HCT116 (cell line): ENCODE measurements at regions not wholly inside any gene's neighbourhood (a gene's known extent, or its start where the extent isn't known, plus 50 kb on each side); places are given as distances from the start of the nearest gene placed in this dataset.

Experiments used
- ATAC-seq: fragments of 200-7000 bp; cut with Tn5 transposase; 2 replicates; pipeline ENCODE4 v1.9.1; 2020; ENCODE audit warnings: mild to moderate bottlenecking, moderate library complexity
- BruUV-seq: library from RNA; stranded (reverse); fragments of 400-500 nt; replicated peaks from 2 replicates; lab custom pipeline; 2021; lab: Mats Ljungman, UMichigan
- CTCF ChIA-PET: fragments of 300-600 bp; sonication (Branson Sonifier 250); formaldehyde crosslinking; loops from one replicate; lab custom pipeline; 2021; ENCODE audit warnings: antibody characterized with exemption; lab: Charles Lee
- POLR2A ChIA-PET: fragments of 300-600, 350-600 bp; sonication (Branson Sonifier 250); formaldehyde crosslinking; loops from one replicate; lab custom pipeline; 2021; ENCODE audit warnings: antibody characterized with exemption; lab: Charles Lee
- RAD21 ChIA-PET, 2 experiments: fragments of 300-600 bp; sonication (Branson Sonifier 250); formaldehyde crosslinking; loops; one replicate each; lab custom pipeline; 2023; ENCODE audit warnings: low total read pairs in 2 of 2; ENCODE audit not compliant: uncharacterized antibody in 2 of 2, unreplicated experiment in 2 of 2, low non-redundant PET in 1 of 2; lab: Charles Lee
- DNase-seq: peaks from one replicate; pipeline ENCODE4 v3.0.0-alpha.2; 2010; ENCODE audit warnings: low read depth, low spot score
- H2AFZ ChIP-seq: fragments of 200-600 bp; shearing (Covaris generic), sonication (generic); 2 replicates; pipeline ENCODE4 v1.6.1; 2017; ENCODE audit warnings: low read depth, mixed run types, mixed read lengths, antibody characterized with exemption, low read length; ENCODE audit not compliant: poor library complexity, severe bottlenecking
- H3K27ac ChIP-seq: 2 replicates; pipeline ENCODE4 v1.5.1; 2012; ENCODE audit warnings: low read depth, low read length
- H3K27me3 ChIP-seq: fragments of 200-600 bp; sonication (generic); 2 replicates; pipeline ENCODE4 v1.6.1; 2016; ENCODE audit warnings: mixed run types, low read length, mixed read lengths; ENCODE audit not compliant: insufficient read depth
- H3K36me3 ChIP-seq, 2 experiments: fragments of 200-500 bp in 1 of 2; fragments of 200-600 bp in 1 of 2; sonication (Bioruptor generic) in 1 of 2; sonication (generic) in 1 of 2; 2 replicates each; pipeline versions ENCODE4 v1.5.1 to v1.6.1; 2014 to 2016; ENCODE audit warnings: low read length in 2 of 2, inconsistent platforms in 1 of 2, mixed read lengths in 1 of 2, mixed run types in 1 of 2; ENCODE audit not compliant: insufficient read depth in 2 of 2, control insufficient read depth in 1 of 2
- H3K4me1 ChIP-seq, 2 experiments: fragments of 200-600 bp in 1 of 2; sonication (generic) in 1 of 2; 2 replicates each; pipeline versions ENCODE4 v1.5.1 to v1.6.1; 2012 to 2017; ENCODE audit warnings: low read length in 2 of 2, inconsistent platforms in 1 of 2, mild to moderate bottlenecking in 1 of 2, mixed read lengths in 1 of 2, mixed run types in 1 of 2, moderate library complexity in 1 of 2; ENCODE audit not compliant: insufficient read depth in 2 of 2, control insufficient read depth in 1 of 2
- H3K4me2 ChIP-seq: fragments of 200-600 bp; sonication (generic); 2 replicates; pipeline ENCODE4 v1.6.1; 2017; ENCODE audit warnings: mixed run types, low read length, mixed read lengths
- H3K4me3 ChIP-seq, 2 experiments: fragments of 200-600 bp in 1 of 2; sonication (generic) in 1 of 2; replicated peaks in 1 of 2; 2 replicates each; pipeline ENCODE4 v1.5.1; 2011 to 2016; ENCODE audit warnings: low read length in 2 of 2, control low read depth in 1 of 2, low read depth in 1 of 2, mild to moderate bottlenecking in 1 of 2, mixed read lengths in 1 of 2, mixed run types in 1 of 2
- H3K79me2 ChIP-seq: fragments of 200-600 bp; sonication (generic); 2 replicates; pipeline ENCODE4 v1.6.1; 2017; ENCODE audit warnings: mild to moderate bottlenecking, mixed run types, low read length, moderate library complexity, mixed read lengths; ENCODE audit not compliant: insufficient read depth
- H3K9ac ChIP-seq: fragments of 200-600 bp; sonication (generic); 2 replicates; pipeline ENCODE4 v1.6.1; 2016; ENCODE audit warnings: low read length, mixed read lengths
- H3K9me2 ChIP-seq: fragments of 200-600 bp; sonication (generic), shearing (Covaris generic); 2 replicates; pipeline ENCODE4 v1.6.1; 2017; ENCODE audit warnings: mixed run types, mild to moderate bottlenecking, moderate library complexity; ENCODE audit not compliant: insufficient read depth
- H3K9me3 ChIP-seq, 2 experiments: fragments of 200-500 bp in 1 of 2; fragments of 200-600 bp in 1 of 2; sonication (Bioruptor generic) in 1 of 2; sonication (generic) in 1 of 2; 2 replicates each; pipeline ENCODE4 v1.6.1; 2014 to 2017; ENCODE audit warnings: low read length in 2 of 2, mixed read lengths in 2 of 2, inconsistent platforms in 1 of 2, low read depth in 1 of 2, mild to moderate bottlenecking in 1 of 2, mixed run types in 1 of 2, moderate library complexity in 1 of 2; ENCODE audit not compliant: control insufficient read depth in 1 of 2, insufficient read depth in 1 of 2
- H4K20me1 ChIP-seq: fragments of 200-600 bp; sonication (generic), shearing (Covaris generic); 2 replicates; pipeline ENCODE4 v1.6.1; 2017; ENCODE audit warnings: mixed run types, mild to moderate bottlenecking, moderate library complexity; ENCODE audit not compliant: insufficient read depth
- CTCF ChIP-seq, 3 experiments: fragments of 200-600 bp in 1 of 3; sonication (generic) in 1 of 3; IDR thresholded peaks in 2 of 3; conservative IDR thresholded peaks in 1 of 3; 2 replicates each; pipeline ENCODE4 v1.5.1; 2012 to 2017; ENCODE audit warnings: low read depth in 2 of 3, low read length in 2 of 3, antibody characterized with exemption in 1 of 3, borderline replicate concordance in 1 of 3, control low read depth in 1 of 3, mild to moderate bottlenecking in 1 of 3, mixed read lengths in 1 of 3, mixed run types in 1 of 3, moderate library complexity in 1 of 3; ENCODE audit not compliant: insufficient read depth in 1 of 3
- EGR1 ChIP-seq: IDR thresholded peaks from 2 replicates; pipeline ENCODE4 v1.6.1; 2012; ENCODE audit warnings: low read depth
- EZH2phosphoT487 ChIP-seq: fragments of 200-600 bp; IDR thresholded peaks from 2 replicates; pipeline ENCODE4 v1.6.1; 2018; ENCODE audit warnings: antibody characterized with exemption, borderline replicate concordance
- FOSL1 ChIP-seq: IDR thresholded peaks from 2 replicates; pipeline ENCODE4 v1.6.1; 2012; ENCODE audit warnings: low read depth
- JUND ChIP-seq: IDR thresholded peaks from 2 replicates; pipeline ENCODE4 v1.6.1; 2012
- MAX ChIP-seq: IDR thresholded peaks from 2 replicates; pipeline ENCODE4 v1.6.1; 2012
- POLR2A ChIP-seq: IDR thresholded peaks from 2 replicates; pipeline ENCODE4 v1.7.0; 2011; ENCODE audit warnings: borderline replicate concordance; ENCODE audit not compliant: insufficient read depth, insufficient read length; ENCODE audit errors: extremely low read depth
- RAD21 ChIP-seq: IDR thresholded peaks from 2 replicates; pipeline ENCODE4 v1.6.1; 2012; ENCODE audit warnings: low read depth, mild to moderate bottlenecking
- SIN3A ChIP-seq: IDR thresholded peaks from 2 replicates; pipeline ENCODE4 v1.6.1; 2012; ENCODE audit warnings: low read depth
- TCF7L2 ChIP-seq: IDR thresholded peaks from 2 replicates; pipeline ENCODE4 v1.7.0; 2011; ENCODE audit warnings: borderline replicate concordance, inconsistent platforms; ENCODE audit not compliant: insufficient read depth, insufficient read length; ENCODE audit errors: extremely low read depth
- ZBTB33 ChIP-seq: IDR thresholded peaks from 2 replicates; pipeline ENCODE4 v1.6.1; 2011; ENCODE audit warnings: mild to moderate bottlenecking, low read length, moderate library complexity; ENCODE audit not compliant: insufficient replicate concordance; ENCODE audit errors: extremely low read depth
- ZFX ChIP-seq: fragments of 450-650 bp; IDR thresholded peaks from 2 replicates; pipeline ENCODE4 v1.6.1; 2017
- ZNF274 ChIP-seq: fragments of 200-500 bp; sonication (Bioruptor generic); IDR thresholded peaks from 2 replicates; pipeline ENCODE4 v1.6.1; 2014; ENCODE audit warnings: mild to moderate bottlenecking, low read depth, low read length, inconsistent platforms
- intact Hi-C: fragments of 100-400 bp; cut with micrococcal nuclease; formaldehyde crosslinking; loops from 2 replicates; pipeline ENCODE4 v1.10.0; 2022

GRCh38 chr3:126252373-126252772 lies 72.0 kb upstream of the ALDH1L1 start:
- Histone ChIP-seq H3K27me3 (no peaks in the 10 kb centered on the region), H3K4me3 (no peak overlapping the region), H3K4me1 (no peaks in the 10 kb centered on the region), H2AFZ (no peak overlapping the region)
- TF ChIP-seq TCF7L2: no peak
- no peak for TF ChIP-seq MAX
- TF ChIP-seq POLR2A: no peak
- TF ChIP-seq CTCF (IDR thresholded peaks at IDR 0.05 in 2 of 3, conservative IDR thresholded peaks at IDR 0.05 in 1 of 3; ENCODE audit: borderline replicate concordance in 1 of 3, insufficient read depth in 1 of 3, low read depth in 2 of 3, low read length in 2 of 3): no peak
- no peak for TF ChIP-seq ZFX
- TF ChIP-seq RAD21: no peak
- TF ChIP-seq JUND: no peak
- no peak for TF ChIP-seq EZH2phosphoT487
- no peak for TF ChIP-seq SIN3A
- TF ChIP-seq ZBTB33: no peak
- TF ChIP-seq EGR1: no peak
- TF ChIP-seq FOSL1: no peak
- TF ChIP-seq ZNF274: no peak
- TF ChIP-seq, all 23 proteins: peak for 0
- Histone ChIP-seq H3K36me3 (no peaks in the 10 kb centered on the region), H3K4me2 (no peak overlapping the region), H3K27ac (no peak overlapping the region), H3K9ac (no peak overlapping the region), H3K79me2 (no peaks in the 10 kb centered on the region), H4K20me1 (no peaks in the 10 kb centered on the region), H3K9me2 (no peaks in the 10 kb centered on the region), H3K9me3 (no peaks in the 10 kb centered on the region; a peak in 1 of 4 replicates)
- ChIA-PET POLR2A (no interaction called here), CTCF (no interaction called here), RAD21 (no interaction called here)
- ATAC-seq (no peak), DNase-seq (no peak)
- no TSS peak for BruUV-seq
- intact Hi-C loops: loop anchor here (10.0 kb wide), 1 partner anchor 222 kb away; the partner anchor contains the start of gene ZXDC
